GM10266 (cell line): ENCODE measurements at regions not wholly inside any gene's neighbourhood (a gene's known extent, or its start where the extent isn't known, plus 50 kb on each side); places are given as distances from the start of the nearest gene placed in this dataset.

ENCODE experiments used
- DNase-seq: peaks from one replicate; pipeline ENCODE4 v3.0.0; 2012; ENCODE audit errors: extremely low spot score
- CTCF ChIP-seq: IDR thresholded peaks from 2 replicates; pipeline ENCODE4 v1.5.1; 2012; ENCODE audit warnings: mild to moderate bottlenecking, low read depth; ENCODE audit not compliant: control insufficient read depth, insufficient read depth; ENCODE audit errors: missing control alignments

GRCh38 chr4:123092586-123092985 lies 170.2 kb upstream of the NUDT6 start:
- no peak for DNase-seq

DNA sequence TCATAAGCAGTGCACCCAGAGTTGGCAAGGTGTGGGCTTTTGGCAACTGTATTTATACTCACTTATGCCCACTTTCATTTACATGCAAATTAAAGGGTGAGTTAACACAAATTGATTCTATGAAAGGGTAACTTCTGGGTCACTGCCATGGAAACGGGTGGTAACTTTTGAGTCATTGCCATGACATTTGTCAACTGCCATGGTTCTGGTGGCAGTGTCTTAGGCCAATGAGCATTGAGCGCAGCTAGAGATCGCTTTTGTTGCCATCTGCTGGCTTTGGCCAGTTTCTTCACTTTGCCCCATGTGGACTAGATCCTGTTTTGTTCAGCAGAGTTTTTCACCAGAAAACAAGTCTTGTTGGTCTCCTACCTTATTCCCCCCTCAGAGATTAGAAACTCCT lies 170.8 kb upstream of the NUDT6 start:
- DNase-seq: no peak

More at GRCh38 chr4:123092586-123092985, 170.2 kb upstream of the NUDT6 start:
- TF ChIP-seq CTCF: no peak

DNA sequence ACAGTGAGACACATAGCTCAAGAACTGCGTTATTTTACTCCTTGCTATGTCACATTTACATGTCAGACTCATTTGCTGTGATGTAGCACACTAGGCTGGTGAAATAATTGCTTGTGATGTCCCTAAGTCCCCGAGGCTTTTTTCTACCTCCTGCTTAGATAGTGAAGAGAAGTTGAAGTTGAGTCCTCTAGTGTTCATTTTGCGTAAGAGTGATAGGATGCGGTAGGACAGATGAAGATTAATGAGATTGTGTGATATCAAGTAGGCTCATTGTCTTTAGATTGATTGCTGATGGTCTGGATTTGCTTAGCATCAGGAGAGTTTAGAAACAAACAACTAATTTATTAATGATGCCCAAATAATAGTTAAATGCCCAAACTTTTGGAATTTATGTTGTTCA lies 173.6 kb upstream of the NUDT6 start:
- DNase-seq: no peak
- TF ChIP-seq CTCF: no peak

More for the DNA sequence above, 170.8 kb upstream of the NUDT6 start:
- no peak for TF ChIP-seq CTCF

- peak; percentile 56 for DNase-seq
- peak; percentile 60 for TF ChIP-seq CTCF
Measured at GRCh38 chr4:123102897-123103471, 180.6 kb upstream of the NUDT6 start.

- no peak for TF ChIP-seq CTCF
- no peak for DNase-seq
Measured at GRCh38 chr4:123104310-123105025, 182.1 kb upstream of the NUDT6 start.

- DNase-seq: no peak
- no peak for TF ChIP-seq CTCF
Measured at GRCh38 chr4:123105026-123105420, 182.6 kb upstream of the NUDT6 start.

DNA sequence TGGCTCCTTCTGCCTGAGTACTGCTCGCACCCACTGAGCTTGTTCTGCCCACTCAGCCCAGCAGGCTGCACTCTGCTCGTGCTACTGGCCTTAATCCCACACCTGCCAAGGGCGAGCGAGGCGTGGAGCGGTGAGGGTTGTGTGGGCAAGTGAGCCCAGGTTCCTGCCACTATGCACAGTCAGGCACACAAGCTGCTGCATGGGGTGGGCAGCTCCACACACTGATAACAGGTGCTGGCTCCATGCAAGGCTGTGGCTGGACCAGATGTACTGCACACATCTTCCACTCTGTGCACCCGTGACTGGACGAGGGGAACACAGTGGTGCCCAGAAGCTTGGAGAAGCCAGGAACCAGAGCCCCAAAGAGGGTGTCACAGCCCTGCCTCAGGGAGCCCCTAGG lies 184.3 kb upstream of the NUDT6 start:
- DNase-seq: no peak
- TF ChIP-seq CTCF: no peak
